ENCODE measurements at regions not wholly inside any gene's neighbourhood (a gene's known extent, or its start where the extent isn't known, plus 50 kb on each side); places are given as distances from the start of the nearest gene placed in this dataset.

GRCh38 chr7:22962775-22963350 is 51.1 kb downstream of the HYCC1 start:
- DNase-seq (ENCODE audit: low spot score): no peak

GRCh38 chr7:22958742-22959141 is 55.2 kb downstream of the HYCC1 start:
- DNase-seq (ENCODE audit: low spot score): no peak
- no peak for TF ChIP-seq CTCF (IDR thresholded peaks at IDR 0.05; ENCODE audit: extremely low read depth, missing control alignments)

More at GRCh38 chr7:22962775-22963350, 51.1 kb downstream of the HYCC1 start:
- no peak for TF ChIP-seq CTCF (IDR thresholded peaks at IDR 0.05; ENCODE audit: extremely low read depth, missing control alignments)

- no peak for TF ChIP-seq CTCF (IDR thresholded peaks at IDR 0.05; ENCODE audit: extremely low read depth, missing control alignments)
- DNase-seq (ENCODE audit: low spot score): no peak
Measured at GRCh38 chr7:22954251-22954650, 59.7 kb downstream of the HYCC1 start.

- no peak for DNase-seq (ENCODE audit: low spot score)
- no peak for TF ChIP-seq CTCF (IDR thresholded peaks at IDR 0.05; ENCODE audit: extremely low read depth, missing control alignments)
Measured at GRCh38 chr7:22952306-22953015, 61.5 kb downstream of the HYCC1 start.

GRCh38 chr7:22949944-22950343 is 64.0 kb downstream of the HYCC1 start:
- TF ChIP-seq CTCF (IDR thresholded peaks at IDR 0.05; ENCODE audit: extremely low read depth, missing control alignments): no peak
- DNase-seq (ENCODE audit: low spot score): no peak

- no peak for DNase-seq (ENCODE audit: low spot score)
- TF ChIP-seq CTCF (IDR thresholded peaks at IDR 0.05; ENCODE audit: extremely low read depth, missing control alignments): no peak
Measured at GRCh38 chr7:22949221-22949620, 64.7 kb downstream of the HYCC1 start.

- TF ChIP-seq CTCF (IDR thresholded peaks at IDR 0.05; ENCODE audit: extremely low read depth, missing control alignments): no peak
- no peak for DNase-seq (ENCODE audit: low spot score)
Measured at GRCh38 chr7:22948770-22949169, 65.2 kb downstream of the HYCC1 start.

Data from GM20000 (cell line).